Caco-2 (cell line): ENCODE measurements at regions not wholly inside any gene's neighbourhood (a gene's known extent, or its start where the extent isn't known, plus 50 kb on each side); places are given as distances from the start of the nearest gene placed in this dataset.

Experiments used
- BruUV-seq: library from RNA; stranded (reverse); fragments of 400-500 nt; replicated peaks from 2 replicates; lab custom pipeline; 2021; lab: Mats Ljungman, UMichigan
- CTCF ChIA-PET: fragments of 300-600 bp; sonication (Branson Sonifier 250); formaldehyde crosslinking; loops from one replicate; lab custom pipeline; 2022; ENCODE audit warnings: antibody characterized with exemption; lab: Charles Lee
- POLR2A ChIA-PET: fragments of 300-600 bp; sonication (Branson Sonifier 250); formaldehyde crosslinking; loops from one replicate; lab custom pipeline; 2022; ENCODE audit warnings: antibody characterized with exemption; lab: Charles Lee
- DNase-seq, 2 experiments: peaks; one replicate each; pipeline versions ENCODE4 v3.0.0 to v3.0.0-alpha.2; 2020 to 2022
- H3K27me3 ChIP-seq: replicated peaks from 2 replicates; pipeline ENCODE4 v1.6.0; 2011; ENCODE audit warnings: low read length; ENCODE audit not compliant: control insufficient read depth, insufficient read depth
- H3K36me3 ChIP-seq: 2 replicates; pipeline ENCODE4 v1.5.1; 2011; ENCODE audit warnings: low read length; ENCODE audit not compliant: control insufficient read depth, insufficient read depth
- H3K4me1 ChIP-seq: fragments of 250-450 bp; sonication (Bioruptor Pico); 2 replicates; pipeline ENCODE4 v1.5.1; 2020; ENCODE audit warnings: mild to moderate bottlenecking
- H3K4me3 ChIP-seq: 2 replicates; pipeline ENCODE4 v1.5.1; 2011; ENCODE audit warnings: low read depth, mild to moderate bottlenecking, control low read depth, low read length
- H3K9me3 ChIP-seq: fragments of 250-450 bp; sonication (Bioruptor Pico); 2 replicates; pipeline ENCODE4 v1.5.1; 2020; ENCODE audit warnings: mild to moderate bottlenecking, moderate library complexity
- H3K27ac Mint-ChIP-seq: one replicate; pipeline ENCODE4 v1.8.0; 2022; ENCODE audit warnings: mixed read lengths; ENCODE audit not compliant: unreplicated experiment
- H3K27me3 Mint-ChIP-seq: one replicate; pipeline ENCODE4 v1.8.0; 2022; ENCODE audit warnings: mixed read lengths; ENCODE audit not compliant: insufficient read depth, unreplicated experiment
- H3K36me3 Mint-ChIP-seq: one replicate; pipeline ENCODE4 v1.8.0; 2022; ENCODE audit warnings: mild to moderate bottlenecking, mixed read lengths; ENCODE audit not compliant: insufficient read depth, unreplicated experiment
- H3K4me1 Mint-ChIP-seq: one replicate; pipeline ENCODE4 v1.8.0; 2022; ENCODE audit warnings: low read depth, mixed read lengths; ENCODE audit not compliant: unreplicated experiment
- H3K4me3 Mint-ChIP-seq: one replicate; pipeline ENCODE4 v1.8.0; 2022; ENCODE audit warnings: mild to moderate bottlenecking, moderate library complexity, mixed read lengths; ENCODE audit not compliant: unreplicated experiment
- H3K9me3 Mint-ChIP-seq: one replicate; pipeline ENCODE4 v1.8.0; 2022; ENCODE audit warnings: mixed read lengths; ENCODE audit not compliant: unreplicated experiment
- CTCF ChIP-seq, 2 experiments: fragments of 200-600 bp in 1 of 2; IDR thresholded peaks; 1 replicate in 1 of 2; 2 replicates in 1 of 2; pipeline versions ENCODE4 v1.5.1 to v1.8.0; 2011 to 2022; ENCODE audit warnings: antibody characterized with exemption in 1 of 2, control low read depth in 1 of 2, inconsistent platforms in 1 of 2, low read depth in 1 of 2, low read length in 1 of 2, mild to moderate bottlenecking in 1 of 2, moderate library complexity in 1 of 2; ENCODE audit not compliant: insufficient read depth in 1 of 2, severe bottlenecking in 1 of 2, unreplicated experiment in 1 of 2
- intact Hi-C: fragments of 100-400 bp; cut with micrococcal nuclease; formaldehyde crosslinking; loops from one replicate; pipeline ENCODE4 v1.10.0; 2022; ENCODE audit not compliant: unreplicated experiment

GRCh38 chr4:15327311-15328298, 100.2 kb upstream of the C1QTNF7 start:
- intact Hi-C loops, result no loop called here
- ChIA-PET CTCF (no interaction called here), POLR2A (no interaction called here)
- Mint-ChIP-seq H3K27ac (no peak overlapping the region), H3K4me1 (no peaks in the 10 kb centered on the region), H3K9me3 (no peaks in the 10 kb centered on the region), H3K27me3 (peaks cover 10% of the 10 kb centered on the region), H3K4me3 (no peak overlapping the region), H3K36me3 (no peaks in the 10 kb centered on the region)
- Histone ChIP-seq H3K9me3 (no peaks in the 10 kb centered on the region), H3K27me3 (no peaks in the 10 kb centered on the region), H3K4me1 (no peaks in the 10 kb centered on the region), H3K4me3 (no peak overlapping the region), H3K36me3 (no peaks in the 10 kb centered on the region)
- no TSS peak for BruUV-seq
- TF ChIP-seq CTCF (IDR thresholded peaks at IDR 0.05; ENCODE audit: insufficient read depth in 1 of 2, low read depth in 1 of 2, low read length in 1 of 2, severe bottlenecking in 1 of 2, unreplicated experiment in 1 of 2), result no peak
- no peak for DNase-seq

- Mint-ChIP-seq H3K27me3 (peaks cover 10% of the 10 kb centered on the region), H3K27ac (no peak overlapping the region), H3K9me3 (no peaks in the 10 kb centered on the region), H3K4me3 (no peak overlapping the region), H3K4me1 (no peaks in the 10 kb centered on the region), H3K36me3 (no peaks in the 10 kb centered on the region)
- ChIA-PET POLR2A (no interaction called here), CTCF (no interaction called here)
- Histone ChIP-seq H3K36me3 (no peaks in the 10 kb centered on the region), H3K9me3 (no peaks in the 10 kb centered on the region), H3K4me1 (no peaks in the 10 kb centered on the region), H3K4me3 (no peak overlapping the region), H3K27me3 (no peaks in the 10 kb centered on the region)
- no peak for TF ChIP-seq CTCF (IDR thresholded peaks at IDR 0.05; ENCODE audit: insufficient read depth in 1 of 2, low read depth in 1 of 2, low read length in 1 of 2, severe bottlenecking in 1 of 2, unreplicated experiment in 1 of 2)
- intact Hi-C loops, result no loop called here
- no TSS peak for BruUV-seq
- DNase-seq, result no peak
Measured at GRCh38 chr4:15331930-15332329, 95.9 kb upstream of the C1QTNF7 start.

GRCh38 chr4:15332377-15332776, 95.5 kb upstream of the C1QTNF7 start:
- ChIA-PET POLR2A (no interaction called here), CTCF (no interaction called here)
- H3K4me1 Mint-ChIP-seq, result no peaks in the 10 kb centered on the region
- no peak for TF ChIP-seq CTCF (IDR thresholded peaks at IDR 0.05; ENCODE audit: insufficient read depth in 1 of 2, low read depth in 1 of 2, low read length in 1 of 2, severe bottlenecking in 1 of 2, unreplicated experiment in 1 of 2)
- H3K4me3 ChIP-seq, result no peak overlapping the region
- H3K27me3 Mint-ChIP-seq, result peaks cover 7% of the 10 kb centered on the region
- intact Hi-C loops, result no loop called here
- H3K9me3 ChIP-seq, result no peaks in the 10 kb centered on the region
- H3K27me3 ChIP-seq, result no peaks in the 10 kb centered on the region
- H3K36me3 ChIP-seq, result no peaks in the 10 kb centered on the region
- H3K4me1 ChIP-seq, result no peaks in the 10 kb centered on the region
- DNase-seq, result no peak
- no peaks in the 10 kb centered on the region for H3K36me3 Mint-ChIP-seq
- BruUV-seq, result no TSS peak
- H3K27ac Mint-ChIP-seq, result no peak overlapping the region
- no peaks in the 10 kb centered on the region for H3K9me3 Mint-ChIP-seq
- no peak overlapping the region for H3K4me3 Mint-ChIP-seq
